ENCODE measurements at regions not wholly inside any gene's neighbourhood (a gene's known extent, or its start where the extent isn't known, plus 50 kb on each side); places are given as distances from the start of the nearest gene placed in this dataset.
A peak's percentile ranks its signal among the peaks of the same experiment; 100 is the strongest.

- no peak for FAIRE-seq
- TF ChIP-seq ZSCAN20 (CRISPR knock-in tag; IDR thresholded peaks at IDR 0.05) (no peak), BHLHE40 (IDR thresholded peaks at IDR 0.05; ENCODE audit: low read depth, low read length) (no peak), POLR2AphosphoS2 (conservative IDR thresholded peaks at IDR 0.05; ENCODE audit: low read length) (no peak), RAD21 (conservative IDR thresholded peaks at IDR 0.05 in 1 of 2, IDR thresholded peaks at IDR 0.05 in 1 of 2) (no peak), TFCP2L1 (CRISPR knock-in tag; IDR thresholded peaks at IDR 0.05) (no peak)
- TF ChIP-seq, protein P1, sequence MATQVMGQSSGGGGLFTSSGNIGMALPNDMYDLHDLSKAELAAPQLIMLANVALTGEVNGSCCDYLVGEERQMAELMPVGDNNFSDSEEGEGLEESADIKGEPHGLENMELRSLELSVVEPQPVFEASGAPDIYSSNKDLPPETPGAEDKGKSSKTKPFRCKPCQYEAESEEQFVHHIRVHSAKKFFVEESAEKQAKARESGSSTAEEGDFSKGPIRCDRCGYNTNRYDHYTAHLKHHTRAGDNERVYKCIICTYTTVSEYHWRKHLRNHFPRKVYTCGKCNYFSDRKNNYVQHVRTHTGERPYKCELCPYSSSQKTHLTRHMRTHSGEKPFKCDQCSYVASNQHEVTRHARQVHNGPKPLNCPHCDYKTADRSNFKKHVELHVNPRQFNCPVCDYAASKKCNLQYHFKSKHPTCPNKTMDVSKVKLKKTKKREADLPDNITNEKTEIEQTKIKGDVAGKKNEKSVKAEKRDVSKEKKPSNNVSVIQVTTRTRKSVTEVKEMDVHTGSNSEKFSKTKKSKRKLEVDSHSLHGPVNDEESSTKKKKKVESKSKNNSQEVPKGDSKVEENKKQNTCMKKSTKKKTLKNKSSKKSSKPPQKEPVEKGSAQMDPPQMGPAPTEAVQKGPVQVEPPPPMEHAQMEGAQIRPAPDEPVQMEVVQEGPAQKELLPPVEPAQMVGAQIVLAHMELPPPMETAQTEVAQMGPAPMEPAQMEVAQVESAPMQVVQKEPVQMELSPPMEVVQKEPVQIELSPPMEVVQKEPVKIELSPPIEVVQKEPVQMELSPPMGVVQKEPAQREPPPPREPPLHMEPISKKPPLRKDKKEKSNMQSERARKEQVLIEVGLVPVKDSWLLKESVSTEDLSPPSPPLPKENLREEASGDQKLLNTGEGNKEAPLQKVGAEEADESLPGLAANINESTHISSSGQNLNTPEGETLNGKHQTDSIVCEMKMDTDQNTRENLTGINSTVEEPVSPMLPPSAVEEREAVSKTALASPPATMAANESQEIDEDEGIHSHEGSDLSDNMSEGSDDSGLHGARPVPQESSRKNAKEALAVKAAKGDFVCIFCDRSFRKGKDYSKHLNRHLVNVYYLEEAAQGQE (IDR thresholded peaks at IDR 0.05) = no peak
- no peak overlapping the region for H3K4me2 ChIP-seq
- ChIA-PET CTCF (no interaction called here), POLR2A (no interaction called here)
- peaks cover 10% of the 10 kb centered on the region; the same call in 1 of the 3 replicates for H3K4me1 ChIP-seq
- WGBS (ENCODE audit: missing lambda C conversion rate) = 42% methylated on average over 1 of the region's 1 CpG
- H3K9me3 ChIP-seq = no peaks in the 10 kb centered on the region
- DNase-seq (ENCODE audit: low read depth in 1 of 2, low spot score in 1 of 2) = no peak
- H3K27ac ChIP-seq = no peak overlapping the region
- no peak for ATAC-seq
- H3K4me3 ChIP-seq = no peak overlapping the region
These were observed 57.6 kb downstream of the TENT5A start for GRCh38 chr6:81694855-81695254.

DNA sequence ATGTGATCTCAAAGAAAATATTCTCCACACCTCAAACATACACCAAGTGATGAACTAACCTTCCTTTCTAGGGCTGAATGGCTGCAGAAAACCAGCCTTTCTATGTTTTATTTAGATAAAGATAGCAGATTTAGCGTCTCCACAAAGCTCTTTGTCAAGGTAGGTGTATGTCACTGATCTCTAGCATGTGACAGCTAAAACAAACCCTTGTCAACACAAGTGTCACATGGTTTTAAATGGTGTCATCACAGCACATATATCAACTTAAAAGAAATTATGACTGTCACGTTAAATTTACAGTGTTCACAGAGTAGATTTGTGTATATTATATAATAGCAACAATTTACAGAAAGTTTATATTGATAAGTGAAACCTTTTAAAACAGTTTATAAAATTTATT is 58.3 kb downstream of the TENT5A start:
- Histone ChIP-seq H3K4me3 (no peak overlapping the region), H3K4me1 (peaks cover 10% of the 10 kb centered on the region; the same call in 1 of the 3 replicates), H3K9me3 (no peaks in the 10 kb centered on the region), H3K27ac (no peak overlapping the region), H3K4me2 (no peak overlapping the region)
- ATAC-seq = no peak
- no peak for DNase-seq (ENCODE audit: low read depth in 1 of 2, low spot score in 1 of 2)
- no peak for FAIRE-seq
- ChIA-PET POLR2A (no interaction called here), CTCF (no interaction called here)
- TF ChIP-seq, protein P2, sequence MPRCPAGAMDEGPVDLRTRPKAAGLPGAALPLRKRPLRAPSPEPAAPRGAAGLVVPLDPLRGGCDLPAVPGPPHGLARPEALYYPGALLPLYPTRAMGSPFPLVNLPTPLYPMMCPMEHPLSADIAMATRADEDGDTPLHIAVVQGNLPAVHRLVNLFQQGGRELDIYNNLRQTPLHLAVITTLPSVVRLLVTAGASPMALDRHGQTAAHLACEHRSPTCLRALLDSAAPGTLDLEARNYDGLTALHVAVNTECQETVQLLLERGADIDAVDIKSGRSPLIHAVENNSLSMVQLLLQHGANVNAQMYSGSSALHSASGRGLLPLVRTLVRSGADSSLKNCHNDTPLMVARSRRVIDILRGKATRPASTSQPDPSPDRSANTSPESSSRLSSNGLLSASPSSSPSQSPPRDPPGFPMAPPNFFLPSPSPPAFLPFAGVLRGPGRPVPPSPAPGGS (IDR thresholded peaks at IDR 0.05) = no peak
- TF ChIP-seq MAX (IDR thresholded peaks at IDR 0.05) = no peak
- TF ChIP-seq MYC (IDR thresholded peaks at IDR 0.05; ENCODE audit: borderline replicate concordance, low read length) = no peak
- TF ChIP-seq HEYL (CRISPR knock-in tag; IDR thresholded peaks at IDR 0.05) = no peak
- TF ChIP-seq NFE2L2 (conservative IDR thresholded peaks at IDR 0.05; ENCODE audit: low read length) = no peak
- TF ChIP-seq JUNB (IDR thresholded peaks at IDR 0.05) = no peak
- no peak for TF ChIP-seq TFCP2L1 (CRISPR knock-in tag; IDR thresholded peaks at IDR 0.05)
- TF ChIP-seq NR3C1 (IDR thresholded peaks at IDR 0.05) = no peak
- TF ChIP-seq HMGXB4 (CRISPR knock-in tag; IDR thresholded peaks at IDR 0.05; ENCODE audit: borderline replicate concordance) = no peak
- TF ChIP-seq ESRRA (IDR thresholded peaks at IDR 0.05; ENCODE audit: borderline replicate concordance, low read length) = no peak
- TF ChIP-seq ZNF302 (CRISPR knock-in tag; IDR thresholded peaks at IDR 0.05) = no peak
- no peak for TF ChIP-seq CEBPB (IDR thresholded peaks at IDR 0.05)
- 63% methylated on average over 2 of the region's 2 CpGs for WGBS (ENCODE audit: missing lambda C conversion rate)

GRCh38 chr6:81693266-81693665 is 59.2 kb downstream of the TENT5A start:
- no peak overlapping the region for H3K4me2 ChIP-seq
- TF ChIP-seq E2F6 (IDR thresholded peaks at IDR 0.05; ENCODE audit: borderline replicate concordance, low read depth) = no peak
- peak; percentile 85; the same call in 1 of the 2 replicates for TF ChIP-seq RNF2 (IDR thresholded peaks at IDR 0.05; ENCODE audit: borderline replicate concordance, low read depth)
- peak; percentile 83; the same call in 1 of the 2 replicates for TF ChIP-seq CBX8 (IDR thresholded peaks at IDR 0.05)
- no peak for DNase-seq (ENCODE audit: low read depth in 1 of 2, low spot score in 1 of 2)
- H3K4me3 ChIP-seq = no peak overlapping the region
- H3K9me3 ChIP-seq = no peaks in the 10 kb centered on the region
- H3K27ac ChIP-seq = no peak overlapping the region
- ChIA-PET CTCF (no interaction called here), POLR2A (no interaction called here)
- ATAC-seq = no peak
- FAIRE-seq = no peak
- 58% methylated on average over 4 of the region's 4 CpGs for WGBS (ENCODE audit: missing lambda C conversion rate)
- peaks cover 10% of the 10 kb centered on the region; the same call in 1 of the 3 replicates for H3K4me1 ChIP-seq
